A673 (cell line): ENCODE measurements at regions not wholly inside any gene's neighbourhood (a gene's known extent, or its start where the extent isn't known, plus 50 kb on each side); places are given as distances from the start of the nearest gene placed in this dataset.

Experiments used
- EZH2 ChIP-seq: fragments of 200-600 bp; sonication (generic); IDR thresholded peaks from 2 replicates; pipeline ENCODE4 v1.6.1; 2017; ENCODE audit warnings: borderline replicate concordance, low read depth, mild to moderate bottlenecking, mixed read lengths, antibody characterized with exemption, low read length; ENCODE audit not compliant: poor library complexity, severe bottlenecking
- TF ChIP-seq, protein P1 (sequence below): fragments of 300-800, 200-600 bp; sonication (generic); conservative IDR thresholded peaks from 2 replicates; pipeline ENCODE4 v1.5.1; 2017; ENCODE audit warnings: low read depth, mild to moderate bottlenecking, antibody characterized with exemption, low read length, moderate library complexity, mixed read lengths

DNA sequence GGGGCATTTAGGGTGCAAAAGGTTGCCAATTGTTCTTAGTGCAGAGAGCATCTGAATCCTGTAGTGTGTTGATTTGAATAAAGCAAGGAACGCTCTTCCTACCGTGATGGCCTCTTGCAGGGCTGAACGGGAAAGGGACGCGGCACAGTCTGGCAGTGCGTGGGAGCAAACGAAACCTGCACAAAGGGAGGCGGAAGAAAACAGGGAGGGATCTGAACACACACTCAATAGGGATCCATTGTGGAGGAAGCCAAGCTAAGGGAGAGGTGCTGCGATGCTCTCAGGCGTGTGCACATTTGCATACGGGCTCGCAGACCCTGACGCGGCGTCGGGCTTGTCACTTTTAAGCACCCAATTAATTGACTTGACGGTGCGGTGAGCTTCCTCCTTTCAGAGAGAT lies 414.0 kb upstream of the IRX1 start:
- no peak for TF ChIP-seq EZH2
- TF ChIP-seq, protein P1, sequence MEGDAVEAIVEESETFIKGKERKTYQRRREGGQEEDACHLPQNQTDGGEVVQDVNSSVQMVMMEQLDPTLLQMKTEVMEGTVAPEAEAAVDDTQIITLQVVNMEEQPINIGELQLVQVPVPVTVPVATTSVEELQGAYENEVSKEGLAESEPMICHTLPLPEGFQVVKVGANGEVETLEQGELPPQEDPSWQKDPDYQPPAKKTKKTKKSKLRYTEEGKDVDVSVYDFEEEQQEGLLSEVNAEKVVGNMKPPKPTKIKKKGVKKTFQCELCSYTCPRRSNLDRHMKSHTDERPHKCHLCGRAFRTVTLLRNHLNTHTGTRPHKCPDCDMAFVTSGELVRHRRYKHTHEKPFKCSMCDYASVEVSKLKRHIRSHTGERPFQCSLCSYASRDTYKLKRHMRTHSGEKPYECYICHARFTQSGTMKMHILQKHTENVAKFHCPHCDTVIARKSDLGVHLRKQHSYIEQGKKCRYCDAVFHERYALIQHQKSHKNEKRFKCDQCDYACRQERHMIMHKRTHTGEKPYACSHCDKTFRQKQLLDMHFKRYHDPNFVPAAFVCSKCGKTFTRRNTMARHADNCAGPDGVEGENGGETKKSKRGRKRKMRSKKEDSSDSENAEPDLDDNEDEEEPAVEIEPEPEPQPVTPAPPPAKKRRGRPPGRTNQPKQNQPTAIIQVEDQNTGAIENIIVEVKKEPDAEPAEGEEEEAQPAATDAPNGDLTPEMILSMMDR: no peak
